GM19239 (cell line): ENCODE measurements at regions not wholly inside any gene's neighbourhood (a gene's known extent, or its start where the extent isn't known, plus 50 kb on each side); places are given as distances from the start of the nearest gene placed in this dataset.

Source experiments
- DNase-seq: peaks from one replicate; pipeline ENCODE4 v3.0.0; 2011; ENCODE audit warnings: low spot score; ENCODE audit not compliant: insufficient read length
- FAIRE-seq: peaks from 2 replicates; lab custom pipeline; 2011; peaks lifted over from hg19 to GRCh38; lab: Jason Lieb, UNC

- FAIRE-seq, result no peak
- DNase-seq, result no peak
Observed at GRCh38 chr4:180086480-180087190, 2156.6 kb upstream of the TENM3 start.

- no peak for DNase-seq
- no peak for FAIRE-seq
Observed at GRCh38 chr4:180098586-180098985, 2144.6 kb upstream of the TENM3 start.

DNA sequence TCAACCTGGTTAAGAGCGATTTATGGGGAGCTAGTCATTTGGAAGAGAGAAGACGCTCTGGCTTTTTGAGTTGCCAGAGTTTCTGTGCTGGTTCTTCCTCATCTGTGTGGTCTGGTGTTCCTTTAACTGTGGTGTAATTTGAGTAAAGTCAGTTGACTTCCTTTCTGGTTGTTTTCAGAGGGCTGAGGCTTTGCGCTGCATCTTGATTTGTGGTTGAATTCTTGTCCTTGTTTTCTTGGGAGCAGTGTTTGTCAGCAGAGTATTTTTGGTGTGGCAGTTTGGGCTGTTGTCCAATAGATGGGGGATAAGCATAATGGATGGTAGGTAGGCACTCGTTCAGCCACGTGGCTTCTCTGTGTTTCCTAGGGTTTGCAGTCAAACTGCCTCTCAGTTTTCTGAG is 2143.2 kb upstream of the TENM3 start:
- no peak for DNase-seq

GRCh38 chr4:180100433-180101344 is 2142.5 kb upstream of the TENM3 start:
- FAIRE-seq, result no peak
- no peak for DNase-seq

More for the DNA sequence above, 2143.2 kb upstream of the TENM3 start:
- no peak for FAIRE-seq

GRCh38 chr4:180101348-180102083 is 2141.7 kb upstream of the TENM3 start:
- no peak for DNase-seq
- no peak for FAIRE-seq

DNA sequence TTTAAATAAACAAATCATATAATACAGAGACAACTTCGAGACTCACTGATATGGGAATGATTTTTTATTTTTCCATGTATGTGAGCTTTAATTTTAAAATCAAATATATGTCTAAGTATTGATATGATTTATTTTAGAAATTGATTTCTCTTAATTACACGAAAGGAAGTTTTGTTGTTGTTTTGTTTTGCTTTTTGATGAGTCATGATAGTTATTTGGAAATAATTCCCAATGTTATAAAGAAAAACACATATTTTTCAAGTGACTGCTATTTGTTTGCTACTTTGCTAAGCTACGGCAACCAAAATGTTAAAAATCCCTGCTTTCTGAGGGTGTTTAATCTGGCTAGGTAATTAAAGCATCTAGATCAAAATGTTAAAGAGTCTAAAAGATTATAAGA is 2139.4 kb upstream of the TENM3 start:
- DNase-seq (no peak), FAIRE-seq (no peak)

DNA sequence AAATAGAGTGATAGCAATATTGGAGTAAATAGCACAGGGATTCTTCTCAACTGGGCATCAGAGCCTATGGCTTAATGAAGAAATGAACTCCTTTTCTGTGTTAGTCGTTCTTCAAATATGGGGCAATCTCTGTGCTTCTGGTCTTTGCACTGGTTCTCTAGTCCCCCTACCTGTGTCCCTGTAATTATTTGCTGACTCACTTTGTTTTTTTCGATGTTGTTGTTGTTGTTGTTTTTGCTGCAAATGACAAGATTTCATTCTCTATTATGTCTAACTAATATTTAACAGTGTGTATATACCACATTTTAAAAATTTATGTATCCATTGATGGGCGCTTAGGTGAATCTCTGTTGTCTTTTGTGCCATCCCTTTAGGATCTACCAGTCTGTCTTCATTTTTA is 2137.8 kb upstream of the TENM3 start:
- FAIRE-seq (no peak), DNase-seq (no peak)

DNA sequence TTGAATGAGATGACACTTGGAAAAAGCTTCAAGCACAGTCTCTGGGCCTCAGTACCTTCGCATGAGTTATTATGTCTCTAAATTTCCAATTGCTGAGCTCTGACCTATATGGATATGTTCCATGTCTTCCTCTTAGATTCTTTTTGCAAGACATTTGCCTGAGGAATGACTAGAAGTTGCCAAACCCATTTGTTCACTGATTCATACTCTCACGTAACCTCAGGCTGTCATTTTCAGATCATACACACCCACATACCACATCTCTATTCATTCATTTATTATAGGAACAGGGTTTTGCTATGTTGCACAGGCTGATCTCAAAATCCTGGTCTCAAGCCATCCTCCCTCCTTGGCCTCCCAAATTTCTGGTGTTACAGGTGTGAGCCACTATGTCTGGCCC is 2137.1 kb upstream of the TENM3 start:
- FAIRE-seq (no peak), DNase-seq (no peak)

GRCh38 chr4:180106997-180107396 is 2136.2 kb upstream of the TENM3 start:
- FAIRE-seq (no peak), DNase-seq (no peak)

DNA sequence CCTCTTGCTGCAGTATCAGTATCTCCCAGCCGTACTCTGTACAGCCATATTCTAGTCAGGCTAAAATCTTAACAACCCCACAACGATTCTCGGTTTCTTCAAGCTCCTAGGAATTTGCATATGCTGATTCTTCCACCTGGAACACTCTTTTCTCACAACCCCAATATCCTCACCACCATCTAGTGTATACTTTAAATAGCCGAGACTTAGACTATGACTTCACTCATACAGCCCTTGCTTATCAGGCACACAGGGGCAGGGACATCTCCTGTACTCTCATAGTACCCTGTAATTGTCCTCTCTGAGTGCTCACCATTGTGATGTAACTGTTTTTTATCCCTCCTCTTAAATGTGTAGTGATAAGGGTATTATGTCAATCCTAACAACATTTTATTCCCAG is 2126.4 kb upstream of the TENM3 start:
- DNase-seq, result no peak
- no peak for FAIRE-seq

DNA sequence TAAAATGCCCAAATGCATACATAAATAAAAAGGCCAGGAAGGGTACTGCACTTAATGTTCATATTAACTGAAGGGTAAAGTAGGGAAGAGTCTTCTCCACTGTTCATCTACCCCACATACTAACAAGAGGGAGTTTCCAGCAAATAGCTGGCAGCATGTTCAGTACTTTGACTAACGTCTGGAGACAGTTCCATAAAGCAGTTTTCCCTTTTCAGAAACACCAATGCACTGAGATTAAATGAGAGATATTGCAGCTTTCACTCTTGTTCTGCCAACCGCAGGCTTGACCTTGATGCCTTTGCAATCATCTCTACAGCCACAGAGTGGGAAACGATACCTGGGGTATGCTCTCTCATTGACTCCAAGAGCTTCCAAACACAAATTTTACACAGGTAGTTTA is 2123.1 kb upstream of the TENM3 start:
- no peak for FAIRE-seq
- DNase-seq, result no peak

DNA sequence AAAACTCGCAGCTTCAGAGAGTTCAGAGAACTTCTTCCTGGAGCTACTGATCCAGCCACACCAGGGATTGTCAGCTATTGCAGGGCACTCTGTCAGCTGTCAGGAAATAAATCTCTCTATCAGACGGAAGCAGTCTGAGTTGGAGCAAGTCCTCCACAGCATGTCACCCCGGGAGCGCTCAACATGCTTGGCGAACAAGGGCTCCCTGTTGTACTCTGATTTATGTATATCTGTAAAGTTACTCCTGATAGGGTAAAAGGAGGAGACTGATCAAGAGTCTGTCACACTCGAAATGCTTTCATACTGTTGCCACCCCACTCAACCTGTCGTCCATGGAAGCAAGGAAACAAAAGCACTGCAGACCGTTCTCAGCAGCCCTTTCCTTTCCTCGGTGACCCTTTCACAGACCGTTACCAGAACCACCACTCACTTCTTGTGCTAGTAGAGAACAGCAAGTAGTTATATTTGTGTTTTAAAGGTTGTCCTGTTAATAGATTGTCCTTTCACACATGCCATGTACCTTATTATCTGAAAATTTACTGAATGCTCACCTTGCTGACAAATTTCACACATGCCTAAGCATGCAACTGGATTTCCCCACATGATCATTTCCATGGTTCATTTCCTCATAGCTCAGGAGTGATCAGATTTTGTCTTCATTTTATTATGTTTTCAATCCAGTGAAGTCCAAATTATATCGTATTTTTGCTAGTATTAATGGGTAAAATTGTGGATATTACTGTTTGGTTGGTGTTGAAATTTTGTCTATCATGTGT is 2108.9 kb upstream of the TENM3 start:
- DNase-seq (no peak), FAIRE-seq (no peak)

- DNase-seq (no peak), FAIRE-seq (no peak)
Observed at GRCh38 chr4:180141734-180142133, 2101.5 kb upstream of the TENM3 start.

GRCh38 chr4:180148737-180149136 is 2094.5 kb upstream of the TENM3 start:
- no peak for DNase-seq
- FAIRE-seq, result no peak

DNA sequence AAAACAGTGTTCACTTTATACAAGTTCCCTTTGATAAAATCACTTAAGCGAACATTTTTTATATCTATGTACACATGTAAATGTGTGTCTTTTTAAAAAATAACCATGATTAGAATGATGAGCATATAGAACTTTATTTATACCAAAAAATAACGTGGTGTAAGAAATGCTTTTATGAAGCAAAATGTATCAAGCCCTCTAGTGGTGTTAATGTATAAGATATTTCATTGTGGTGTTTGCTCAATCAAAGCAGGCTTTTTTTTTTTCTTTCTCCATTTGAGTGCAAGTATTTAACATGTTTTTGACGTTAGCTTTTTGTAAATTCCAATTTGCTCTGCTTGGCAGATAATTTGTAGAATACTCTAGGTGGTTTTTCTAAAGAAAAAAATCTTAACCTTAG is 2092.4 kb upstream of the TENM3 start:
- DNase-seq, result no peak

GRCh38 chr4:180152831-180153230 is 2090.4 kb upstream of the TENM3 start:
- DNase-seq (no peak), FAIRE-seq (no peak)

More for the DNA sequence above, 2092.4 kb upstream of the TENM3 start:
- FAIRE-seq, result no peak

GRCh38 chr4:180153587-180153986 is 2089.6 kb upstream of the TENM3 start:
- FAIRE-seq, result no peak

DNA sequence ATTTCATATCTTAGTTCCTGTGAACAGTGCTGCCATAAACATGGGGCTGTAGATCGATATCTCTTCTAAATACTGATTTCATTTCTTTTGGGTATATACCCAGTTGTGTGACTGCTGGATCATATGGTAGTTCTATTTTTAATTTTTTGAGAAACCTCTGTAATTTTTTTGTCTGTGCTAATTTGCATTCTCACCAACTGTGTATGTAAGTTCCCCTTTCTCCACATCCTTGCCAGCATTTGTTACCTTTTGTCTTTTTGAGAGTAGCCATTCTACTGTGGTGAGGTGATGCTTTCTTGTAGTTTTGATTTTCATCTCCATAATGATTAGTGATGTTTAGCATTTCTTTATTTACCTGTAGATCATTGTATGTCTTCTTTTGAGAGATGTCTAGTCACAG is 2086.5 kb upstream of the TENM3 start:
- FAIRE-seq (no peak), DNase-seq (no peak)

More at GRCh38 chr4:180153587-180153986, 2089.6 kb upstream of the TENM3 start:
- DNase-seq, result no peak

- FAIRE-seq, result no peak
Observed at GRCh38 chr4:180160195-180160983, 2082.8 kb upstream of the TENM3 start.

More at GRCh38 chr4:180160195-180160983, 2082.8 kb upstream of the TENM3 start:
- no peak for DNase-seq
